Neutrophil (primary cell): ENCODE measurements at regions not wholly inside any gene's neighbourhood (a gene's known extent, or its start where the extent isn't known, plus 50 kb on each side); places are given as distances from the start of the nearest gene placed in this dataset.

Experiments used
- H3K27ac ChIP-seq: fragments of 200-600 bp; sonication (generic); 2 replicates; pipeline ENCODE4 v1.5.1; 2016; ENCODE audit warnings: mild to moderate bottlenecking, moderate library complexity
- H3K27me3 ChIP-seq: fragments of 200-600 bp; sonication (generic); 2 replicates; pipeline ENCODE4 v1.6.0; 2016; ENCODE audit warnings: mild to moderate bottlenecking
- H3K36me3 ChIP-seq: fragments of 200-600 bp; sonication (generic); 2 replicates; pipeline ENCODE4 v1.5.1; 2017
- H3K4me1 ChIP-seq, 2 experiments: fragments of 200-600 bp in 1 of 2; sonication (generic) in 1 of 2; 1 replicate in 1 of 2; 2 replicates in 1 of 2; pipeline versions ENCODE4 v1.5.1 to v1.6.1; 2013 to 2016; ENCODE audit warnings: low read depth in 1 of 2, low read length in 1 of 2, mild to moderate bottlenecking in 1 of 2, moderate library complexity in 1 of 2; ENCODE audit not compliant: control insufficient read depth in 1 of 2, insufficient read depth in 1 of 2
- H3K4me3 ChIP-seq, 2 experiments: fragments of 200-600 bp in 1 of 2; sonication (generic) in 1 of 2; 1 replicate in 1 of 2; 2 replicates in 1 of 2; pipeline ENCODE4 v1.5.1; 2013 to 2016; ENCODE audit warnings: low read depth in 1 of 2, low read length in 1 of 2, mild to moderate bottlenecking in 1 of 2, moderate library complexity in 1 of 2
- H3K9me3 ChIP-seq: fragments of 200-600 bp; sonication (generic); 2 replicates; pipeline ENCODE4 v1.5.1; 2016
- TF ChIP-seq, protein P1 (sequence below): fragments of 200-600 bp; sonication (generic); IDR thresholded peaks from 2 replicates; pipeline ENCODE4 v1.5.1; 2016; ENCODE audit warnings: antibody characterized with exemption

DNA sequence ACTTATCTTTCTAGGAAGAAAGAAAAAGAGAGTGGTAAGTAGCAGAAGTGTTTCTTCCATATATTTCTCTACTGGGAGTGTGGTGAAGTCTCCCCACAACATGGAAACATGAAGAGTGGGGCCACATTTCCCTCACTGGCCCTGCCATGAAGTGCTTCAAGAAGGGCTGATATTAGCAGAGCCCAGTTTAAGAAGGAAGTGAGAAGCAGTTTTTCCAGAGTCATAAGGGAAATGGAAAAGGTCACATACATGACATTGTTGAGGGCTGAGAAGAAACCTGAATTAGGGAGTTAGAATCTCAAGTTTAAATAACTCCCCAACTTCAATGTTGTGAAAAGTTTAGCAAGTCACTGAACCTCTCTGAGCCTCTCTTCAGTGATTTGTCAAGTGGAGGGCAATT, 171.9 kb upstream of the RBPJ start:
- H3K27ac ChIP-seq, result no peak overlapping the region
- H3K27me3 ChIP-seq, result no peaks in the 10 kb centered on the region
- no peaks in the 10 kb centered on the region for H3K36me3 ChIP-seq
- H3K4me3 ChIP-seq, result no peak overlapping the region
- H3K4me1 ChIP-seq, result peaks cover 6% of the 10 kb centered on the region in 2 experiments
- TF ChIP-seq, protein P1, sequence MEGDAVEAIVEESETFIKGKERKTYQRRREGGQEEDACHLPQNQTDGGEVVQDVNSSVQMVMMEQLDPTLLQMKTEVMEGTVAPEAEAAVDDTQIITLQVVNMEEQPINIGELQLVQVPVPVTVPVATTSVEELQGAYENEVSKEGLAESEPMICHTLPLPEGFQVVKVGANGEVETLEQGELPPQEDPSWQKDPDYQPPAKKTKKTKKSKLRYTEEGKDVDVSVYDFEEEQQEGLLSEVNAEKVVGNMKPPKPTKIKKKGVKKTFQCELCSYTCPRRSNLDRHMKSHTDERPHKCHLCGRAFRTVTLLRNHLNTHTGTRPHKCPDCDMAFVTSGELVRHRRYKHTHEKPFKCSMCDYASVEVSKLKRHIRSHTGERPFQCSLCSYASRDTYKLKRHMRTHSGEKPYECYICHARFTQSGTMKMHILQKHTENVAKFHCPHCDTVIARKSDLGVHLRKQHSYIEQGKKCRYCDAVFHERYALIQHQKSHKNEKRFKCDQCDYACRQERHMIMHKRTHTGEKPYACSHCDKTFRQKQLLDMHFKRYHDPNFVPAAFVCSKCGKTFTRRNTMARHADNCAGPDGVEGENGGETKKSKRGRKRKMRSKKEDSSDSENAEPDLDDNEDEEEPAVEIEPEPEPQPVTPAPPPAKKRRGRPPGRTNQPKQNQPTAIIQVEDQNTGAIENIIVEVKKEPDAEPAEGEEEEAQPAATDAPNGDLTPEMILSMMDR, result no peak
- H3K9me3 ChIP-seq, result no peaks in the 10 kb centered on the region

DNA sequence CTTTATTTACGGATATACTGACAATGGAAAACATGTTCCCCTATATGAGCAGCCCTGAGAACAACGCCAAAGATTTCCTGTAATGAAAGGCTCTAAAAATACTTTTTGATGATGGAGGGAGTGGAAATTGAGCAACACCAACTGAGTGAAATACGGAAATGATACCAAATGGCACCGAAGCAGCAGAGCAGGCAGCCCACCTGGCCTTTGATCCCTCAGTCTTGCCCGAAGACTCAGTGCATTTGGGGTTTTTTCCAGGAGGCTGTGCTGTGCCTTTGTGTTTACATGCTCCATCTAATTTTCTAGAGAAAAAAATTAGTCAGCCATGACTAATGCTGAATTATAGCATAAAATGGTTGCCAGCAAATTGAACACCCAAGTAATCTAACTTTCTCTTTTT, 169.9 kb upstream of the RBPJ start:
- Histone ChIP-seq H3K4me3 (no peak overlapping the region), H3K36me3 (no peaks in the 10 kb centered on the region), H3K27me3 (no peaks in the 10 kb centered on the region), H3K27ac (no peak overlapping the region), H3K4me1 (peaks cover 6% of the 10 kb centered on the region in 2 experiments), H3K9me3 (no peaks in the 10 kb centered on the region)
- TF ChIP-seq, protein P1, result no peak

DNA sequence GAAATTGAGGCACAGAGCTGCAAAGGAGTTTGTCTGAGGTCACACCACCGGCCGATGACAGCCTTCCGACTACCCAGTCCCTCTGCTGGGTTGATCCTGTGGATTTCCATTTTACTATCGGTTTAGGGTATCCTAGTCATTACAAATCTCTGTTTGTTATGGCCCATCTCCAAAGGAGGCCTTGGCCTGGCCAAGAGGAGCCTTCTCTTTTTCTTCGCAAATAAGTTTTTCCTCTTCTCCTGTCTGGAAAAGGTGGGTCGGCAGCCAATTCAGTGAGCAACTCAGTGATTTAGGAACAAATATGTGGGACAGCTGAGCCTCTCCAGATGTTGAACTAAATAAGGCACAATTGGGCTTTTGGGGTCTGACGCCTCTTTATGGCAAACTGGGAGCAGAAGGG, 169.2 kb upstream of the RBPJ start:
- Histone ChIP-seq H3K9me3 (no peaks in the 10 kb centered on the region), H3K36me3 (no peaks in the 10 kb centered on the region), H3K4me3 (no peak overlapping the region), H3K27ac (no peak overlapping the region), H3K27me3 (no peaks in the 10 kb centered on the region), H3K4me1 (peaks cover 6% of the 10 kb centered on the region in 2 experiments)
- TF ChIP-seq, protein P1, result no peak

DNA sequence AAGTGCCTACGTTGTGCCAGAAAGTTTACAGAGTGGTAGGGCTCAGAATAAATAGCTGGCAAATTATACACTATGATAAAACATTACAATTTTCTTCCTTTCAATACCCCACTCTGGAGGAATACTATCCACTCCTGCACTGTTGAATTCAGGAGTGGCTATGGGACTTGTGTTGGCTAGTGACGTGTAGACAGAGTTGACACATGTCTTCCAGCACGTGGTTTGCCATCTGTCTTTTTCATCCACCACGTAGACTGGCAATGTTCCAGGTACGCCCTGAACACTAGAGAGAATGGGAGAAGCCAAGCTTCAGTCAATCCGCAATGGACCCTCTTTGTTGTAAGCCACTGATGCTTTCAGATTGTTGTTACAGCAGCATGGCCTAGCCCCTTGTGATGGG, 168.8 kb upstream of the RBPJ start:
- H3K27me3 ChIP-seq, result no peaks in the 10 kb centered on the region
- no peaks in the 10 kb centered on the region for H3K36me3 ChIP-seq
- no peaks in the 10 kb centered on the region for H3K9me3 ChIP-seq
- no peak overlapping the region for H3K4me3 ChIP-seq
- TF ChIP-seq, protein P1, result no peak
- no peak overlapping the region for H3K27ac ChIP-seq
- peaks cover 6% of the 10 kb centered on the region in 2 experiments for H3K4me1 ChIP-seq

DNA sequence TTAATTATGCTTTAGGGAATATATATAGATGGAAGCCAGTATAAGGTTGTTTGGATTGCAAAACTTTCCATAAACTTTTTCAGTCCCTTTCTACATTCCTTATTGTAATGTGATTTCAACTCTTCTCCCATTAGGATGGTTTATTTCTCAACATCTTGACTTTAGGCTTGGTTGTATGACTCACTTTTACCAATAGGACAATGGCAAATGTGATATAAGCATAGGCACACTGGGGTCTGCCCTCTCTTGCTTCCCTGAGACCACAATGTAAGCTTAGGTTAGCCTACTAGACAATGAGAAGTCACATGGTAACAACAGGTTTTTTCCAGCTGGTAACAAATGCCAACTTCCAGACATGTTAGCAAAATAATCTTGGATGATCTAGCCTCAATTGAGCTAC, 163.3 kb upstream of the RBPJ start:
- Histone ChIP-seq H3K27ac (no peak overlapping the region), H3K4me3 (no peak overlapping the region), H3K36me3 (no peaks in the 10 kb centered on the region), H3K9me3 (no peaks in the 10 kb centered on the region), H3K27me3 (no peaks in the 10 kb centered on the region), H3K4me1 (no peaks in the 10 kb centered on the region)
- TF ChIP-seq, protein P1, result no peak

DNA sequence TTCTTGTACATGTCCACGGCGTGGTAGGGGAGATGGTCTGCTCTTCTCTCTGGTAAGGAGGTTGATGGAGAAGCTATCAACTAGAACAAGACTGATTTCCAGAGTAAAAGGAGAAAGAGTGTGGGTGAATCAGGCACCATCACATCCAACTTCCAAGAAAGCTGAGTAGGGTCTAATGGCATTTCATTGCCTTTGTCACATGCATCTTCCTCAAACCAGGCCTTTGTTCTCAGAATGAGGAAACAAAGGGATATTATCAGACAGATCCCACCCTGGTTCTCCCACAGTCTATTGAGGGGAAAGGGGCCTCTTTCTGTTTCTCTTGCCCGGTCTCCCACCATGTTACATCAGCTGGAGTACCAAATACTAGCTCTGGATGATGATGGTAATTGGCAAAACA, 160.2 kb upstream of the RBPJ start:
- Histone ChIP-seq H3K27me3 (no peaks in the 10 kb centered on the region), H3K4me3 (no peak overlapping the region), H3K9me3 (no peaks in the 10 kb centered on the region), H3K36me3 (no peaks in the 10 kb centered on the region), H3K4me1 (no peaks in the 10 kb centered on the region), H3K27ac (no peak overlapping the region)
- TF ChIP-seq, protein P1, result no peak
